Upper lobe of left lung (tissue), 6 donors: ENCODE measurements at regions not wholly inside any gene's neighbourhood (a gene's known extent, or its start where the extent isn't known, plus 50 kb on each side); places are given as distances from the start of the nearest gene placed in this dataset.

Experiments used
- ATAC-seq, 2 donors: fragments of 200-7000 bp; cut with Tn5 transposase; one replicate each; pipeline ENCODE4 v1.9.1; 2022; ENCODE audit warnings: mild to moderate bottlenecking in 2 of 2, moderate library complexity in 2 of 2; ENCODE audit not compliant: low FRiP score in 2 of 2
- DNase-seq, 2 donors: peaks; one replicate each; pipeline ENCODE4 v3.0.0-alpha.2; 2019 to 2020
- H3K27ac ChIP-seq, 4 donors: fragments of 200-600 bp; sonication (generic); one replicate each; pipeline ENCODE4 v1.5.1; 2016 to 2019
- H3K27me3 ChIP-seq, 4 donors: fragments of 200-600 bp; sonication (generic); one replicate each; pipeline ENCODE4 v1.5.1; 2017 to 2019
- H3K36me3 ChIP-seq, 4 donors: fragments of 200-600 bp; sonication (generic); one replicate each; pipeline ENCODE4 v1.5.1; 2016 to 2019
- H3K4me1 ChIP-seq, 4 donors: fragments of 200-600 bp; sonication (generic); one replicate each; pipeline ENCODE4 v1.5.1; 2018 to 2019
- H3K4me3 ChIP-seq, 4 donors: fragments of 200-600 bp; sonication (generic); one replicate each; pipeline ENCODE4 v1.5.1; 2017 to 2019; ENCODE audit warnings: mild to moderate bottlenecking in 2 of 4, moderate library complexity in 1 of 4
- H3K9me3 ChIP-seq, 4 donors: fragments of 200-600 bp; sonication (generic); one replicate each; pipeline ENCODE4 v1.5.1; 2018 to 2019
- EP300 ChIP-seq, 4 donors: sonication (generic); formaldehyde crosslinking; IDR thresholded peaks; one replicate each; pipeline ENCODE4 v1.5.1; 2017; ENCODE audit warnings: antibody characterized with exemption in 4 of 4, control low read depth in 2 of 4
- POLR2A ChIP-seq, 4 donors: fragments of 450-650 bp; IDR thresholded peaks; one replicate each; pipeline ENCODE4 v1.5.1; 2016 to 2017; ENCODE audit warnings: antibody characterized with exemption in 4 of 4, mild to moderate bottlenecking in 2 of 4
- POLR2AphosphoS5 ChIP-seq, 2 donors: sonication (generic); formaldehyde crosslinking; IDR thresholded peaks; one replicate each; pipeline ENCODE4 v1.5.1; 2017; ENCODE audit warnings: antibody characterized with exemption in 2 of 2
- WGBS, 2 donors: methylation state at CpG; one replicate each; pipeline ENCODE4 v1.1.5; 2017 to 2018; 5-methylcytosine and 5-hydroxymethylcytosine counted together
- TF ChIP-seq, protein P1 (sequence below), 6 experiments: fragments of 450-650 bp in 4 of 6; fragments of 200-600 bp in 2 of 6; sonication (generic) in 2 of 6; IDR thresholded peaks; one replicate each; pipeline ENCODE4 v1.5.1; 2016 to 2019; ENCODE audit warnings: antibody characterized with exemption in 6 of 6
- donor health status: DM: no; HTN: no; CAD: no; lungs with moderate emphysema.
- donor health status: DM: no; HTN: yes; CAD: no; lungs with severe emphysema.

DNA sequence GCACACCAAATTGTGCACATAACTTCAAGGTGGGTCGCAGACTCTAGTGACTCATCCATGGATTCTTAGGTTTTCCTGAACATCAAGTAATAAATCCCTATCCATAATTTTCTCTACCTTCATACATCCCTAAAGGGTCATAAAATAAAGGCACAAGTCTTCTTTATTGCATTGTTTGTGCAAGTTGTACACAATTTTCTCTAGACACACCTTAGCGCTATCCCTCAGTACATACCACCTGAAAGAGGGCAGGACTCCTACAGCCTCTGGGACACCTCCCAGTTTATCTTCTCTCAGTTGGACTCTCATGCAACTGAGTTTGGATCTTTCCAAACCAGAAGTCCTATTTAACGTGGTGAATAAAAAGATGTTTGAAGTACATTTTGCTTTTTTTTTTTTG lies 168.5 kb upstream of the BMP4 start:
- H3K4me1 ChIP-seq, result no peaks in the 10 kb centered on the region
- TF ChIP-seq POLR2AphosphoS5 (IDR thresholded peaks at IDR 0.05), result no peak
- no peak for TF ChIP-seq EP300 (IDR thresholded peaks at IDR 0.05)
- TF ChIP-seq, protein P1, sequence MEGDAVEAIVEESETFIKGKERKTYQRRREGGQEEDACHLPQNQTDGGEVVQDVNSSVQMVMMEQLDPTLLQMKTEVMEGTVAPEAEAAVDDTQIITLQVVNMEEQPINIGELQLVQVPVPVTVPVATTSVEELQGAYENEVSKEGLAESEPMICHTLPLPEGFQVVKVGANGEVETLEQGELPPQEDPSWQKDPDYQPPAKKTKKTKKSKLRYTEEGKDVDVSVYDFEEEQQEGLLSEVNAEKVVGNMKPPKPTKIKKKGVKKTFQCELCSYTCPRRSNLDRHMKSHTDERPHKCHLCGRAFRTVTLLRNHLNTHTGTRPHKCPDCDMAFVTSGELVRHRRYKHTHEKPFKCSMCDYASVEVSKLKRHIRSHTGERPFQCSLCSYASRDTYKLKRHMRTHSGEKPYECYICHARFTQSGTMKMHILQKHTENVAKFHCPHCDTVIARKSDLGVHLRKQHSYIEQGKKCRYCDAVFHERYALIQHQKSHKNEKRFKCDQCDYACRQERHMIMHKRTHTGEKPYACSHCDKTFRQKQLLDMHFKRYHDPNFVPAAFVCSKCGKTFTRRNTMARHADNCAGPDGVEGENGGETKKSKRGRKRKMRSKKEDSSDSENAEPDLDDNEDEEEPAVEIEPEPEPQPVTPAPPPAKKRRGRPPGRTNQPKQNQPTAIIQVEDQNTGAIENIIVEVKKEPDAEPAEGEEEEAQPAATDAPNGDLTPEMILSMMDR (IDR thresholded peaks at IDR 0.05), result no peak
- no peak for TF ChIP-seq POLR2A (IDR thresholded peaks at IDR 0.05)
- H3K27ac ChIP-seq, result no peak overlapping the region
- ATAC-seq, result no peak
- DNase-seq, result no peak
- 89 to 96% methylated on average over 3 of the region's 3 CpGs for WGBS, 2 donors
- H3K9me3 ChIP-seq, result no peaks in the 10 kb centered on the region
- no peaks in the 10 kb centered on the region for H3K27me3 ChIP-seq
- H3K4me3 ChIP-seq, result no peak overlapping the region
- H3K36me3 ChIP-seq, result no peaks in the 10 kb centered on the region

DNA sequence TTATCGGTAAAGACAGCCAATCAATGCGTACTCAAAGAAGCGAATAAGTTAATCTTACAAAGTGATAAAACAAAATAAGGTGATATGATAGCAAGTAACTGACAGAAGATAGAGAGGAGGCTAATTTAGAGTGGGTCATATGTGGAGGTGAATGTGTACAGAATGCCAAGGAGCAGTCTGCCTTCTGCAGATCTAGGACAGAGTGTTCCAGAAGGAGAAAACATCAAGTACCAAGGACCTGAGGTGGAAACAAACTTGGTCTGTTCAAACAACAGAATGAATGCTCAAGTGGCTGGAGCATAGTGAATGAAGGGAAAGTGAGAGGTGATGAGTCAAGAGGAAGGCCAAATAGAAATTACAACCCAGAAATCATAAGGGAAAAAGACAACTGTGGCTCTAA lies 170.3 kb upstream of the BMP4 start:
- TF ChIP-seq, protein P1 (IDR thresholded peaks at IDR 0.05), result no peak
- no peak for TF ChIP-seq EP300 (IDR thresholded peaks at IDR 0.05)
- TF ChIP-seq POLR2AphosphoS5 (IDR thresholded peaks at IDR 0.05), result no peak
- TF ChIP-seq POLR2A (IDR thresholded peaks at IDR 0.05), result no peak
- no peaks in the 10 kb centered on the region for H3K36me3 ChIP-seq
- no peak overlapping the region for H3K4me3 ChIP-seq
- ATAC-seq (no peak), DNase-seq (no peak)
- no peak overlapping the region for H3K27ac ChIP-seq
- no peaks in the 10 kb centered on the region for H3K4me1 ChIP-seq
- no peaks in the 10 kb centered on the region for H3K27me3 ChIP-seq
- no peaks in the 10 kb centered on the region for H3K9me3 ChIP-seq
- WGBS, 2 donors, result 94 to 97% methylated on average over 3 of the region's 3 CpGs

DNA sequence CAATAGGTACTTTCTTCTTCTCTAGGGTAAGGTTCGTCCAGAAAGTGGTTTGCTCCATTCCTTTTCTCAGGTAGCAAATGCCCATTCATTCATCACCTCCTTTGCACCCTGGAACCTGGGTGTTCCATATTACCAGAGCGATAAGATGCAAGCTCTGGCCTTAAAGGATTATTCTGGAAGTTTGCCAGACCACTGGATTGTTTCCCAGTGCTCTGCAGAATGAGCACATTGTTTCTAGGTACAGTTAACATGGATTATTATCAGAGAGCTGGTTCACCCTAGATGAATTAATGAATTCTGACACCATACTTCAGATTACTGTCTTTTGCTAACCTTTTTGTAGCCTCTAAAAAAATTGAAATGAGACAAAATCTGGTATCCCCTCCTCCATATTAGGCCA lies 170.9 kb upstream of the BMP4 start:
- WGBS, 2 donors, result 25 to 34% methylated on average over 2 of the region's 2 CpGs
- ATAC-seq, result no peak

DNA sequence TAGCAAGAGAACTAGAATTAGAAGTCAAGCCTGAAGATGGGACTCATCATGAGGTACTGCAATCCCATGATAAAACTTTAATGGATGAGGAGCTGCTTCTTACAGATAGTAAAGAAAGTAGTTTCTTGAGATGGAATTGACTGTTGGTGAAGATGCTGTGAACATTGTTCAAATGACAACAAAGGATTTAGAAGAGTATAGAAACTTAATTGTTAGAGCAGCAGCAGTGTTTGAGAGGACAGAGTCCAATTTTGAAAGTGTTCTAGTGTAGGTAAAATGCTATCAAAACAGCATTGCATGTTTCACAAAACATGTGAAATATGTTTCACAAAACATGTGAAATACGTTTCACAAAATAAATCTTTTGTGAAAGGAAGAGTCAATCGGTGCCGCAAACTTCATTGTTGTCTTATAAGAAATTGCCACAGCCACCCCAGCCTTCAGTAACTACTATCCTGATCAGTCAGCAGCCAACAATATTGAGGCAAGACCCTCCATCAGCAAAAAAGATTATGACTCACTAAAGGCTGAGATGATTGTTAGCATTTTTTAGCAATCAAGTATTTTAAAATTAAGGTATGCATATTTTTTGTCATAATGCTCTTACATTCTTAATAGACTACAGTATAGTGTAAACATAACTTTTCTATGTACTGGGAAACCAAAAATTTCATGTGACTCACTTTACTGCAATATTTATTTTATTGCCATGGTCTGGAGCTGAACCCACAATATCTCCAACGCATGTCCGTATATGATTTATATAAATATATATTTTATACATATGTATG lies 173.4 kb upstream of the BMP4 start:
- Histone ChIP-seq H3K4me1 (no peaks in the 10 kb centered on the region), H3K4me3 (no peak overlapping the region), H3K36me3 (no peaks in the 10 kb centered on the region), H3K27me3 (no peaks in the 10 kb centered on the region), H3K27ac (no peak overlapping the region), H3K9me3 (no peaks in the 10 kb centered on the region)
- no peak for DNase-seq
- ATAC-seq, result no peak
- TF ChIP-seq EP300 (IDR thresholded peaks at IDR 0.05) (no peak), POLR2AphosphoS5 (IDR thresholded peaks at IDR 0.05) (no peak), POLR2A (IDR thresholded peaks at IDR 0.05) (no peak)
- TF ChIP-seq, protein P1 (IDR thresholded peaks at IDR 0.05), result no peak
- 73 to 77% methylated on average over 5 of the region's 5 CpGs for WGBS, 2 donors

More for the DNA sequence above, 170.9 kb upstream of the BMP4 start:
- H3K9me3 ChIP-seq, result no peaks in the 10 kb centered on the region
- no peaks in the 10 kb centered on the region for H3K36me3 ChIP-seq
- no peak overlapping the region for H3K4me3 ChIP-seq
- TF ChIP-seq, protein P1 (IDR thresholded peaks at IDR 0.05), result no peak
- TF ChIP-seq POLR2A (IDR thresholded peaks at IDR 0.05), result no peak
- no peak for TF ChIP-seq EP300 (IDR thresholded peaks at IDR 0.05)
- TF ChIP-seq POLR2AphosphoS5 (IDR thresholded peaks at IDR 0.05), result no peak
- no peaks in the 10 kb centered on the region for H3K4me1 ChIP-seq
- no peaks in the 10 kb centered on the region for H3K27me3 ChIP-seq
- no peak overlapping the region for H3K27ac ChIP-seq
- no peak for DNase-seq

DNA sequence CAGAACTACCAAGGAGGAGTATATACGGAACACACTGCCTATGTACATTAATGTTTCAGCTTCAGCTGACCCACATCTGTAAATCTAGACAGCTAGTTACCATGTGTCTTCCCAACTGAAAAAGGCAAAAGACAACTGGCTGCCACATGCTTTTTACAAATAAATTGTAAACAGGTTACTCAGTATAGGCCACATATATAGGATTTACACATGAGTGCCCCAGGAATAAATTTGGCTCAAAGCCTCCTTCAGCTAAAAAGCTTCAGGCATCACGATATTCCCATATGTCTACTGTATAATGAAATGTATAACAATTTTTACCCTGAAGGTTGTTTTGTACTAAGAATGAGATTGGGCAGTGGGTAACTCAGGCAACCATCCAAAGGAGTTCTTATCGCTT lies 175.9 kb upstream of the BMP4 start:
- Histone ChIP-seq H3K27me3 (no peaks in the 10 kb centered on the region), H3K36me3 (no peaks in the 10 kb centered on the region), H3K9me3 (no peaks in the 10 kb centered on the region), H3K27ac (no peak overlapping the region), H3K4me3 (no peak overlapping the region), H3K4me1 (no peaks in the 10 kb centered on the region)
- WGBS, 2 donors, result 93 to 97% methylated on average over 3 of the region's 3 CpGs
- ATAC-seq (no peak), DNase-seq (no peak)
- TF ChIP-seq EP300 (IDR thresholded peaks at IDR 0.05), result no peak
- TF ChIP-seq, protein P1 (IDR thresholded peaks at IDR 0.05), result no peak
